ENCODE measurements at regions not wholly inside any gene's neighbourhood (a gene's known extent, or its start where the extent isn't known, plus 50 kb on each side); places are given as distances from the start of the nearest gene placed in this dataset.
A peak's percentile ranks its signal among the peaks of the same experiment; 100 is the strongest.

GRCh38 chr22:23522623-23523251, 57.4 kb downstream of the IGLL1 start:
- DNase-seq, result no peak

DNA sequence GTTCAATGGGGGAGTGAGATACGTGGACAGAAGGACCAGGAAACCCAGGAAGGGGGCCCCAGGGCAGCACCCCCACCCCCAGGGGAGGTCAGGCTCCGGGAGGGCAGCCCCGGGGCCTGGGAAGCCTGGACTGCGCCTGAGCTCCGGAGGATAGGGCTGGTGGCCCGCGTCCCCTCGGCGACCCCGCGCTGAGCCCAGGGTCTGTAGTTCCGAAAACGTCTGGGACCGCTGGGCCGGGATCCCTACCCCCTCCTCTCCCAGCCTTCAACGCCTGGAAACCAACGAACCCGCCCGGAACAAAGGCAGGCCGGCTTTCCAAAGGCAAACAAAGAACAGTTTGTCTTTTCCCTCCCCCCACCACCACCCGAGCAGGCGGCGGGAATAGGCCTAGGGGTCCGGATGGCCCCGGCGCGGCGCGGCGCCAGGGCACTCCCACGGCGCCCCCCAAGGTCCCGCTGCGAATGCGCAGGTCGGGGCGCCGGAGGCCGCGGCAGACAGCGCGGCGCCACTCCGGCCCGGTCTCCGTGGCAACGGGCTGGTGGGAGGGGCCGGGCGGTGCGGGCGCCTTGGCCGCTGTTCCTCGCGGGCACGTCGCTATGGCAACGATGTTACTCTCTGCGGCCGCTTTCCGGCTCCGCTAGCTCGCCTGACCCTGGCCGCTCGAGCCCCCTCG, 58.5 kb downstream of the IGLL1 start:
- DNase-seq, result peak in 1 of 2 experiments; percentile 75

DNA sequence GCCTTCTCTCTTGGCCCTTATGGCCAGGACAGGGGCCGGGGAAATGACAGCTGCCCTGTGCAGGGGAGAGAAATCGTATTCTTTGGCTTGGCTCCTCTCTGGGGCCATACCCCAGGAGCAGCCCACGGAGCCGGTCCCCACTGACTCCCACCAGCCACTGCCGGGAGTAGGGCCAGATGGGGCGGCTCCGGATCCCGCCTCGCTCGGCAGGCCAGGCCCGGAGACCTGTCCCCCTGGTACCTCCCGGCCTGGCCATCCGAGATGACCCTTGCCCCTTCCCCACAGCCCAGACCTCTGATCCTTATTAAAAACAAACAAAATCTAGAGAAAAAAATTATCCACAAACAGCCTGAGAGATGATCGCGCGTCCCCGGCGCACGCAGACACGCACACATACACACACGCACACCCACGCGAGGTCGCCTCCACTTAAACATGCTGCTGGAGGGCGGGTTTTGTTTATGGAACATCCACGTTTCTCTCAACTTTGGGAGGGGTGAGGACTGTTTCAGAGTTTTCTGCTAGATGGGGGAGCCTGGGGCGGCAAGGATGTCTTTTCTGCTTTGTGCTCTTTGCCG, 59.1 kb downstream of the IGLL1 start:
- no peak for DNase-seq

DNA sequence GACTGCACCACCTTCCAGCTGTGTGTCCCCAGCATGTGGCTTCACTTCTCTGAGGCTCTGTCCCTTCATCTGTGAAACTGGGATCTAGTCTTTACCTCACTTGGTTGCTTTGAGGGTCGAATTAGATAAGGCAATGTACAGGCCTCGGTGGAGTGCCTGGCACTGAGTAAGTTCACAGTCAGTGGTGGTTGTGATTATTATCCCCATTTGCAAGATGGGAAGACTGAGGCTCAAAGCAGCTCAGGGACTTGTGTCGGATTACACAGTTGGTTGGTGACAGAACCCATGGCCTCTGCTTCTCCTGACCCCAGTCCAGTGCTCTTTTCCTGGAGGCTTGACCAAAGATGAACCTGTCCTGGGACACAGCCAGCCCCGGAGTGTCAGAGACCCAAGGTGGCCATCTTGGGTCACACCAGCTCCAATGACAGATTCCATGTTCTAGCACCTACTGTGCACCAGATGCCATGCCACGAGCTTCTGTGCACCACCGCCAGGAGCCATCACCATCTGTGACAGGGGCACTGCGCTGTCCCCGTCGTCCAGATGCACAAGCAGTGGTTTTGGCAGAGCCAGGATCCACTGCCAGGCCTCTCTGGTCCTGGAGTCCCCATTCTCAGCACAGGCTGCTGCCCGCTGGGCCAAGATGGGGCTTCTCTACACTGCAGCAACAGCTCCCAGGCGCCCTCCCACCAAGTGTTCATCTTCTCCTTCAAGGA, 60.5 kb downstream of the IGLL1 start:
- DNase-seq, result no peak

DNA sequence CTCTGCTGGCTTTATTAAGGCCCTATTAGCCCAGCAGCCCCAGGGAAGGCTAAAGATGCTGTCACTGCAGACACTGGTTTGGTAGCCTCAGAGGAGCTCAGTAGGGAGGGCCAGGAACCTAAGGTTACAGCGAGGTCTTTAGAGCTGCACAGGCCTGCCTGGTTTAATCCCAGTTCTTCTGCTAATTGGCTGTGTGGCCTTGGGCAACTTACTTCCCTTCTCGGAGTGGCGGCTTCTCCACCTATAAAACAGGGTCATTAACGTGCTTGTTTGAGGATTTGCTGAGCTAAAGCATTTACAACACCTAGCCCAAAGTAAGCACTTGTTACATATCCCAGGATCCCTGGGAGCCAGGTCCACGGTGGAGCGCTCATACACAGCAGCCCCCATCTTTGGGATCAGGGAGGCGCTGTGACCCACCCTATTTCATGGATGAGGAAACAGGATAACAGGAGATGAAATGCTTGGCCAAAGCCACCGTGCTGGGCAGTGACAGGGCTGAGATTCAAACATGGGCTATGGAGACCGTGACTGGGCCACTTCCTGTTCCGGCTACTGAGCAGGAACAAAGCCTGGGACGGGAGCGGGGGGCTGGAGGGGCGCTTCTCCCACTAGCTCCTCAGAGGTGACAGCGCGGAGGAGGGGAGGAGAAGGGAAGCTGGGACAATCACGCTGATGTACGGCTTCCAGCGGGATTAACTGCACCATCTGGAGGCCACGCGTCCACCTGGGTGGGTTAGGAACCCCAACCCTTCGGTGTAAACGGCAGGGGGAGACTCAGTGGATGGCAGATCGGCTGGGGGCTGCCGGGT, 61.5 kb downstream of the IGLL1 start:
- DNase-seq, result no peak

DNA sequence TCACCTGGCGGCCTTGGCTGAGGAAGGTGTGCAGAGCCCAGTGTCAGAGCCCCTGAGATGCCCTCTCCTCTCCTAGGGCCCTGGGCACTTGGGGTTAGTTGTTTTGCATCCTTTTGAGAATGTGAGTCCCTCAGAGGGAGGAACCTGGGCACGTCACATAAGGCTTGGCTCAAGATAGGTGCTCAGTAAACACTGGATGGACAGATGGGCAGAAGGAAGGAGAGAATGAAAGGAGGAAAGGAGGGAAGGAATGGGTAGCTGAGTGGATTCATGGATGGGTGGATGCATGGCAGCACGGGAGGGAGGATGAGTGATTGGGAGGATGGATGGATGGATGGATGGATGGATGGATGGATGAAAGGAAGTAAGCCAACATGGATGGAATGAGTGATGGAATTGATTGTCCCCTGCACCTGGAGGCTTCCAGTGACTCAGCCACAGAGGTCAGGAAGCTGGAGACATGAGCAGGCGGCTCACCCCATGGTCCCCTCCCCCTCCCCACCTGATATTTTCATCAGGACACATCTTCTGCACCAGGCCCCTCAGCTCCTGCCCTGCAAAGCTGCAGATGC, 62.2 kb downstream of the IGLL1 start:
- DNase-seq, result no peak

DNA sequence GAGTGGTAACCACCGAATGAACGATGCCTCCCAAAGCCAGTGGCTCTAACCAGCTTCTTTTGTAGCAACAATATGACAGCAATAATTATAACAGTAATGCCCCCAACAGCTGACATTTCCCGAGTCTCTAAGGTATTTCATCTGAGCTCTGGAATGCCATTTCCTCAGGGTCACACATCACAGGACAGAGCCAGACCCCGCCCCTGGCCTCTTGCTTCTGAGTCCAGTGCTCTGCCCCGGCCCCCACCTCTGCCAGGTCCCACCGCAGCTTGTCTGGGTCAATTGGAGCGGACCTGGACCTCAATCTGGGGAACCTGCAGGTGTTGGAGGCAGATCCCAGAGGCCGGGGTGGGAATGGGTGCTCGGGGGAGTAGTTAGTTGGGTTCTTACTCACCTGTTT, 63.8 kb downstream of the IGLL1 start:
- no peak for DNase-seq

GRCh38 chr22:23514322-23515038, 65.6 kb downstream of the IGLL1 start:
- no peak for DNase-seq

- DNase-seq, result no peak
These were observed 66.4 kb downstream of the IGLL1 start for GRCh38 chr22:23513705-23514104.

DNA sequence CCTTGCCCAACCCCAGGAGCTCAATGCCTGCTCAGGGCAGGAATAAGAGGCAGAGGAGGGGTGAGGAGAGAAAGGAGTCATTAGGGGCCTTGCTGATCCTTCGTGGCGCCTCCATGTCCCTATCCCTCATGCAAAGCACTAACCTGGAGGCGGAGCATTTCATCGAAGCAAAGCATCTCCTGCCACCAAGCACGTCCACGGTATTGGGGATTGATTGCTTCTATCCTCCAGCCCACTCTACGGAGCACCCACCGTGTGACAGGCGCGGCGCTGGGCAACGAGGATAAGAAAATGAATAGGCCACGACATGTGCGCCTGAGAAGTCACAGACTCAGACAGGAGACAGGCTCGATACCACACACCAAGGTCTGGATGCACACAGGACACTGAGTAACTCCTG, 67.0 kb downstream of the IGLL1 start:
- no peak for DNase-seq

- no peak for DNase-seq
These were observed 67.4 kb downstream of the IGLL1 start for GRCh38 chr22:23512721-23513120.

GRCh38 chr22:23512348-23512705, 67.8 kb downstream of the IGLL1 start:
- no peak for DNase-seq

DNA sequence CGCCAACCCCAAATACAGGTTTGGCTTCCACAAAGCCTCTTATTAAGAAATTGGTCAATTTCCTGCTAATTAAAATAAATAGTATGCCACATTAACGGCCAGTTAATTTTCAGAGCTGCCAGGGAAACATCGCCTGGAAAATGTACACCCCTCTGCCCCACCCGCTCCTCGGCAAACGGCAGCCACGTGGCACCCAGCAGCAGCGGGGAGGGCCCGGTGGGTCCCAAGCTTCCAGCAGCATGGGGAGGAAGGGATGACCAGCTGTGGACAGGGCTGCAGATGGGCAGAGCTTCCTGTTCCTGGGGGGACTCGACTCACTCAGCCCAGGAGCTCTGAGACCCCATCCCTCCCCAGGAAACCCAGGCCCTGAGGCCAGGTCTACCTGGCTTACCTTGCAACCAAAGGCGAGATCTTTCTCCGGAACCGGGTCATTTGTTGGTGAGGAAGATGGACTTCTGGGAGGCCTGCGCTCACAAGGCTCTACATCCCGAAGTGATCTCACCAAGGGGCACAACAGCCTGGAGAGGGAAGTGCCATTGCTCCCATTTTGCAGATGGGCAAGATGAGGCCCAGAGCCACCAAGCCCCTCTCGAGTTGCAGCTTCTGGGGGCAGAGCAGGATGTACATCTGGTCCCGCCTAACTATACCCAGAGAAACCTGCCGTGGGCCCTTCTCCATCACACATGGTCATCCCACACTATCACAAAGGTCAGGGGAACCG, 68.3 kb downstream of the IGLL1 start:
- no peak for DNase-seq

DNA sequence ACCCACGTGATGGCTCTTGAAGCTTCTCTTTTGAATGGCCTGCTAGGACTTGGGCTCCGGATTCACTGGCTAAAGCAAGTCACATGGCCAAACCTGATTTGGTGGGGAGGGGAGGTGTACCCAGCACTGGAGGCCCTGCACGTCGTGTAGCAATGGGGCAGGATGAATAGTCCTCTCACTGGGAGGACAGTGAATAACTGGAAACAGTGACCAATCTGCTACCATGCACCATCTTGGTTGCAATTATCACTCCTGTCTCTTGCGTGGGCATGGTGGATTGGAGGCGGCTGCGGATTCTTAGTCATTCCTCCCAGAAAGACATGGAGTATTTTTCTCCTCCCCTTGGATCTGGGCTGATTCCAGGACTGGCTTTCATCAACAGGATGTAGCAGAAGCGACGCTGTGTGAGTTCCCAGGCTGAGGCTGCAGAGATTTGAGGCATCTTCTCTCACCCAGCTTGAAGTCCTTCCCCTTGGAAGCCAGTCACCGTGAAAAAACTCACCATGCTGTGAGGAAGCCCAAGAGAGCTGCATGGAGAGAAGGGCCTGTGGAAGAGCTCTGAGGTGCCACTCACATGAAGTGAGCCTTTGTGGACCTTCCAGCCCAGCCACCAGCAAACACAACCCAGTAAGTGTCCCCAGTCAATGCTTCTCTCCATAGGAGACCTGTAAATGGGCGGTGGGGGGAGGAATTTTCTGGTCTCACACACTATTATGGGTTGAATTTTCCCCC, 70.4 kb downstream of the IGLL1 start:
- no peak for DNase-seq

DNA sequence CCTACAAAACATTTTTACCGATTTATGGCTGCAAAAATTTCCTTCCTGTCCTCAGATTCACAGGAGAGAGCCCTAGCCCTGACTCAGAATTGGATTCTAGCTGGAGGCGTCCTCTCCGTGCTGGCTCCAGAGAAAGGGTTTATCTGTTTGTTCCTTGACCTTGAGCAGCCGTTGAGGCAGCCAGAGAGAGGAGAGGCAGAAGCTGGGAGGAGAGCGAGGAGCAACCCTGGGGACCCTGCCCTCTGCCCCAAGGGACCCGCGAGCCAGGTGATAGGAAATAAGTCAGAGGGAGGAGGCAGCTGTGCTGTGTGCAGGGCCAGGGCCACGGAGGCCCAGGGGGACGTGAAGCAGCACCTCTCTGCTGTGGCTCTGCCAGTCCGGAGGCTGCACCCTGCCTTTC, 75.6 kb downstream of the IGLL1 start:
- DNase-seq, result no peak

DNA sequence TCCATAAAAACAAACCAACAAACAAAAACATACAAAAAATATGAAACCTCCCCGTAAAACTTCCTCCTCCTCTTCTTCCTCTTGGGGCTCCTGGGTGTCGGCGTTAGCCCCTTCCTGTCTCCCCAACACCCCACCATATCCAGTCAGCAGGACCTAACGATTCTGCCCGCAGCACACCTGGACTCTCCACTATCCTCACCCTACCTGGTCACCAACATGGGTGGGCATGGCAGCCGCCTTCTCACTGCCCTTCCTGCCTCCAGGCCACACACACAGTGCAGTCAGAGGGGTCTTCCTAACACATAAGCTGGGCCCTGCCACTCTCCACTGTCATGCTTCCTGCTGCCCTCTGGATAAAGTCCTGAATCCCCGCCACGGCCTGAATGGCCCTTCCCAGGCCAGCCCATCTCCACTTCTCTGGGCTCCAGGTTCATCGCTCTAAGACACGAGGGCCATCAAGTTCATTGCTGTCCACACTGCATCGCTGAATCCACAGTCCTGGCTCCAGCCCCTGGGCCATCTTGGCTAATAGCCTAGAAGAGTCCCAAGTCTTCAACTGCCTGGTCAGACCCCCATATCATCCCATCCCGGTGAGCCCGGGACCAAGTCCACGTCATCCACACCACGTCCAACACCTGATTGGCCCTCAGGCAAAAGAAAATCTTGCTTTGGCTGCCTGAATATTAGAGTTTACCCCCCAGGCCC, 76.2 kb downstream of the IGLL1 start:
- DNase-seq, result no peak

DNA sequence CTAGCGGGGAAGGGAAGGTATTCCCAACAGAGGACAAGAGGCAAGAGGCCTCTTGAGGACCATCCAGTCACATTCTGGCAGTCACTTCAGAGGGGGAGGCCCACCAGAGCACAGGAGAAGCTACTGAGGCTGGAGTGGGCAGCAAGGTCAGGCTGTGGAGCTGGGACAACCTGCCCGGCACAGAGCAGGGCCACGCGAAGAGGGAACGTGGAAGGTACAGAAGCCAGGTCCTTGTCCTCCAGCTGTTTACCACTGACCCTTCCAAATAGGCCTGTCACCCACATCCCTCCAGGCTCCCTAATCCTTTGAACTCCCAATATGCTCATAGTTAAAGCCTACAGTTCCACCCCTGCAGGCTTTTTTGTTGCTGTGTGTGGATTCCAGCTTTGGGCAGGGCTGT, 76.9 kb downstream of the IGLL1 start:
- no peak for DNase-seq

DNA sequence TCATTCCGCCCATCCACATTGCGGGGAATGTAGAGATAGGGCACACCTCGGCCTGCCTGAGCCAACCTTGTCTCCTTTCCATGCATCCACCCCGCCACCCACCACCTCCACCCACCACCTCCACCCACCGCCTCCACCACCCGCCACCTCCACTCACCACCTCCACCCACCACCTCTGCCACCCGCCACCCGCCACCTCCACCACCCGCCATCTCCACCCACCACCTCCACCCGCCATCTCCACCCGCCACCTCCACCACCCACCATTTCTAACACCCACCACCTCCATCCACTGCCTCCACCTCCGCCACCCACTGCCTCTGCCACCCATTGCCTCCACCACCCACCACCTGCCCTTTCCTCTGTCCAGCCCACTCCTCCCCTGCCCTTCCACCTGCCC, 78.4 kb downstream of the IGLL1 start:
- DNase-seq, result no peak

GRCh38 chr22:23501261-23501619, 78.8 kb downstream of the IGLL1 start:
- DNase-seq, result no peak
